Mammary epithelial cell (primary cell): ENCODE measurements at regions not wholly inside any gene's neighbourhood (a gene's known extent, or its start where the extent isn't known, plus 50 kb on each side); places are given as distances from the start of the nearest gene placed in this dataset.

Experiments used
- CTCF ChIP-seq, 2 donors: IDR thresholded peaks in 1 of 2; conservative IDR thresholded peaks in 1 of 2; 2 replicates each; pipeline ENCODE4 v1.5.1; 2011 to 2012; ENCODE audit warnings: inconsistent platforms in 2 of 2, low read length in 2 of 2, mild to moderate bottlenecking in 2 of 2, control low read depth in 1 of 2, low read depth in 1 of 2; ENCODE audit not compliant: insufficient read depth in 1 of 2; ENCODE audit errors: extremely low read depth in 1 of 2
- EZH2 ChIP-seq: IDR thresholded peaks from 2 replicates; pipeline ENCODE4 v1.6.1; 2012; ENCODE audit warnings: low read length, inconsistent platforms, borderline replicate concordance

GRCh38 chr7:116351966-116352365 lies 141.6 kb downstream of the TES start:
- no peak for TF ChIP-seq EZH2
- no peak for TF ChIP-seq CTCF (conservative IDR thresholded peaks at IDR 0.05 in 1 of 2, IDR thresholded peaks at IDR 0.05 in 1 of 2; ENCODE audit: extremely low read depth in 1 of 2, insufficient read depth in 1 of 2, low read depth in 1 of 2, low read length in 2 of 2)
